HG03103 (cell line): ENCODE measurements at regions not wholly inside any gene's neighbourhood (a gene's known extent, or its start where the extent isn't known, plus 50 kb on each side); places are given as distances from the start of the nearest gene placed in this dataset.
"Not testable (repeated sequence)": the region's sequence is repeated elsewhere in the genome, so short reads cannot be mapped to it uniquely, and the experiment has no call there.

Source experiments
- ATAC-seq: cut with Tn5 transposase; IDR thresholded peaks from one replicate; pipeline ENCODE4 v1.9.1; 2021; ENCODE audit warnings: low read depth; ENCODE audit not compliant: unreplicated experiment

DNA sequence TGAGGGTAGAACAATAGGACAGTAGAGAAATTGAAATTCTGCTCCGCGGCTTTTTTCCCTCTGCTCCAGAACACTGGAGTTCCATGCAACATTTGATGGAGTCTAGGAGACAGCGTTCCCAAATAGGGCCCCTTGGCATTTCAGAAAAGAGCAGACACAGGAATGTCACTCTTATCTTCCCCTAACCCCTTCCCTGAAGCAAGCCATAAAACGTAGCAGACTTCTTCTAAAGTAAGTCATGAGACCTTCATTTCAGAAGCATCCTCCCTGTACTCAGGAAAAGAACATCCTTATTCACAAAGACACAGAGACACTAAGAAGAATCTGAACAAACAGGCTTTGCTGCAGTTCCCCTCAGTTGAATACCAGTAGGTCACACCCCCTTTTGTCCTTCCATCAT, 296.1 kb upstream of the SOX9 start:
- ATAC-seq, result no peak

DNA sequence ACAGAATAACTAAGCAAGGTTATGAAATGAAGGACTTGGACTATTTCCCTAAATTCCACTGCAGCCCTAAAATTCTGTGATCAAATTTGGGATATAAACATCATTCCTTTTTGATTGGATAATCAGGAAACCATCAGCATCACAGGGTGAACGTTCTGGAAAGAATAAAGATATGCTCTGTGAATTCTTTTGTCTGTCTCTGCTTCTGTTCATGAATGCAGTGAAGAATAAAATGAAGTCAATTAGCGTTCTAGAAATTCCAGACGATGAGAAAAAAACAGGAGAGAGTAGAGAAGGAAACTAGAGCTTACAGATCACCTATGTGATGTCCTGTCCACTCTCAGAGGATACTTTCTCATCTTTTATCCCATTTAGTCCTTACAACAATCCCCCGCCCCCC, 295.1 kb upstream of the SOX9 start:
- ATAC-seq, result no peak

GRCh38 chr17:71828182-71828596, 292.6 kb upstream of the SOX9 start:
- no peak for ATAC-seq

GRCh38 chr17:71830866-71831265, 290.0 kb upstream of the SOX9 start:
- ATAC-seq, result no peak

- no peak for ATAC-seq
Observed at GRCh38 chr17:71842986-71843385, 277.8 kb upstream of the SOX9 start.

- ATAC-seq, result no peak
Observed at GRCh38 chr17:71845337-71845736, 275.5 kb upstream of the SOX9 start.

DNA sequence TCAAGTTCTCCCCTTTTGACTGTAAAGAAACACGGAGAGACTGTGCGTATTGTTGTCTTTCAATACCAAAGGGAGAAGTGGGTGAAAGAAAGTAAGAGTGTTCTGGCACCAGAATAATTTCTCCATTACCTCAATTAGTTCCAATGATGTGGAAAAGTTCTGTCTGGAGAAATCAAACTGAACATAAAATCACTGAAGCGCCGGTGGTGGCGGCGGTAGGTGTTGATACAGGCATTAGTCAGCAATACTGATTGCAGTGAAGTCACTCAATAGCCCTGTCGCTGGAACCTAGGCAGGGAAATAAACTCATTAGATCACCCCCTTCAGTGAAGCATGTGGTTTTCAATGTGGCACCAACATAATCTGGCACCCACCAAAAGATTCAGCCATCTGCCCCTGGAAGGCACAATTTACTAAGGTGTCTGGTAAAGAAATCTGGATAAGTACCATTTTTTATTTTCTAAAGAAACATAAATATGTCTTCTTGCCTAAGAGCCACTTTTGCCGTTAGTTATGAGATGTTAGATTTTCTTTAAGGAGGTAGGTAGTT, 274.2 kb upstream of the SOX9 start:
- ATAC-seq, result no peak

DNA sequence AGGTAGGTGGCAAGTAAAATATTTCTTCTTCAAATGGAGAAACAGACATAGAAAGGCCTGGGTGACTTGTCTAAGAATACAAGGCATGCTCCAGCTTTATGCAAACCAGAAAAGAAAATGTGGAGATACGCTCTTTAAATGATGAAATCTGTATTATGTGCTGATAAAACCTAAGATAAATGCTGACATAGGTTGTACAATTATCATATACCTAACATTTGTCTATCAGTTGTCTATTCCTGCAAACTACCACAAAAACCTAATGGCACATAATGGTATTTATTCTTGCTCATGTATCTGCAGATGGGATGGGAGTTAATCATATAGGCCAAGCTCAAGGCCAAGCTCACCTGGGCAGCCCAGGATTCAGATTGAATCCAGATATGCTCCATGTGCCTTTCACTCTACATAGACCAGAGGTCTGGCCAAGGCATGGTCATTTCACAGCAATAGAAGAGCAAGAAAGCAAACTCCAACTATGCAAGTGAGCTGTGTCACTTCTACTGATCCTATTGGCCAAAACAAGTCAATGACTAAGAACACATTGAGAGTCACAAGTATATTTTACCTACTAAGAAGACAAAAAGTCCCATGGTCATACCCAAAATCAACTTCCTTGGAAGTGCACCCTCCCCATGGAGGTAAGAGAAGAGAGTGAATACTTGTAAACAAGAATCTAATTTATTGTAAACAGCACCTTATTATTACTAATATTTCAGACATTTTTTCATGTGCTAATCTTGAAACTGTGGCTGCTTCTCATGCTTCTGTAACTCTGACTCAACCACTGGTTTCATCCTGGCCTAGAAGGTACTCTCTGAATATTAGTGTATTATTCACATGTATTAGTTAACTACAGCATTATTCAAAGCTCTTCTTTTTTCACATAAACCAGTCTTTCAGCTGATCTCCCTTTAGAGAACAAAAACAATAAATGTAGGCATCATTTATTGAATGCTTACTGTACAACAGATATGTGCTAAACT, 270.7 kb upstream of the SOX9 start:
- no peak for ATAC-seq

GRCh38 chr17:71850812-71851211, 270.0 kb upstream of the SOX9 start:
- ATAC-seq, result no peak

DNA sequence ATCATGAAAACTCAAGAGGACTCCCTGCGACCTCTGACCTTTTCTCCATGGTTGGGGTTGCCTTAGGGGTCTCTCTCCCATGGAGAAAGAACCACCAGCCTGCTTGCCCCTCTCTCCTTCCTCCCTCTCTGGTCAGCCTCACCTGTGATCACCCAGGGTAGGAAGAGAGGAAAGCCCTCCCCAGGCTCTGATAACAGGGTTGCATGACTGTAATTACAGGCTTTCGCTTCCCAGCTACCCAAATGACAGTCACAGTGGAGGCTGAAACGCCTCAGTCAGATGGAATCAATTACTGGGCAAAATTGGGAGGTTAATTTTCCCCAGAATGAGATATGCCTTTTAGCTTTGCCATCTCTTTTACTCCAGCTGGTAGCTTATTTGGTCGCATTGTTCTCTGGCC, 265.8 kb upstream of the SOX9 start:
- no peak for ATAC-seq

GRCh38 chr17:71864755-71865154, 256.1 kb upstream of the SOX9 start:
- no peak for ATAC-seq

DNA sequence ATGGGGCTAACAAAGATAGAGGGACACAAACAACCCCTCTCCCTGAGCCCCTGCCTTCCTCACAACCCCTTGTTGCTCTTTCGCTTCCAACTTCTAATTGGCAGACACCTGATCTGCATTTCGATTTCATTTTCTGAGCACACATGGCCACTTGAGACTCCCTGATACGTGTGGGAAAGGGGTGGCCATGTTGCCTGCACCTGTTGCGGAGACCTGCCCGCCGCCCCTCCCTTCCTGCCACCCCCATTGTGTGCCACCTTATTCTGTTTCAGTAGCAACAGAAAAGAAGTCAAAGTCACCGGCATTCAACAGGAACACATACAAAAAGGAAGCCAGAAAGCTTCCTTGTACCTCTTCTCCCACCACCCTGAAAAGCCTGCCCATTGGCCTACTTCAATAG, 254.7 kb upstream of the SOX9 start:
- no peak for ATAC-seq

DNA sequence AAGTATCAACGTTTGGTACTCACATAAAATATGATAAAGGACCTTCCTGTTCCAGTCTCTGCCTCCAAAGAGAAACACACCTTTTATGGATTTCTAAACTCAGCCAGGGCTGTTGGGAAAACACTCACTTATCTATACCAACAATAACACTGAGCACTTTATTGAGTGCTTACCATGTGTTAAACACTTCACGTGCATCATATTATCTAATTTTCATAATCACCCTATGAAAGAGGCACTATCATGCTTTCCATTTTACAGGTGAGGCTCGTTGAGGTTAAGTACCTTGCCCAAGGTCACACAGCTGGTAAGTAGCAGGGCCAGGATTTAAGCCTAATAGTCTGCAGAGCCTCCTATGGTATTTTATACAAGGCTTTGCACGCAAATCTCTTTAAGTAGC, 251.5 kb upstream of the SOX9 start:
- ATAC-seq, result no peak

DNA sequence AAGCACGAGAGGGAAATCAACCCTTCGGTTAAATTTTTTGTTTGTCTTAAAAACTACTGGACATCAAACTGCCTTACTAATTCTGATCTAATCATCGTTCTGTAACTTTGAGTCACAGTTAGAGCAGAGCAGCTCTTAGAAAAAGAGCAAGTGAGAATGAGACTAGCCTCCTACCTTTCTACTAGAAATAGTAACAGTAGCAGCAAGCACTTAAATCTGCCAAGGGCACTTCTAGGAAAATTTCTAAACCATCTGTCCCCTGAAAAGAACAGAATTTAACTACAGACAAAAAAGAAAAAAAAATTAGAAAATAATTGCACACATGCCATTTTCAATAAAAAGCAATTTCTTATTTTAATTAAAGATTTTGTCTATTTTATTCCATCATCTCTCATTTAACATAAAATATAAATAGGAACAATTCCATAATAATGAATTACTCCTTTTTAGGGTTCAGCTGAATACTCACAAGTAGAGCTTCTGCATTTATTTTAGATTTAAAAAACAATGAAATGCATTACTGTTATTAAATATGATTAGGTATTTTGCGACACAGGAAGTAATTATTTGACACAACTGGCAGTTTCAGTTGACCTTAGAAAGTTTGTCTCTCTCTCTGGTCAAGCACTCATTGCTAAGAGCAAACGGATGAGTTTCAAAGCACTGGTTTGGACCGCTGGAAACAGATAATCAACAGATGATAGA, 250.8 kb upstream of the SOX9 start:
- no peak for ATAC-seq

- ATAC-seq, result no peak
Observed at GRCh38 chr17:71870546-71870862, 250.3 kb upstream of the SOX9 start.

GRCh38 chr17:71872843-71873485, 247.9 kb upstream of the SOX9 start:
- ATAC-seq, result no peak

DNA sequence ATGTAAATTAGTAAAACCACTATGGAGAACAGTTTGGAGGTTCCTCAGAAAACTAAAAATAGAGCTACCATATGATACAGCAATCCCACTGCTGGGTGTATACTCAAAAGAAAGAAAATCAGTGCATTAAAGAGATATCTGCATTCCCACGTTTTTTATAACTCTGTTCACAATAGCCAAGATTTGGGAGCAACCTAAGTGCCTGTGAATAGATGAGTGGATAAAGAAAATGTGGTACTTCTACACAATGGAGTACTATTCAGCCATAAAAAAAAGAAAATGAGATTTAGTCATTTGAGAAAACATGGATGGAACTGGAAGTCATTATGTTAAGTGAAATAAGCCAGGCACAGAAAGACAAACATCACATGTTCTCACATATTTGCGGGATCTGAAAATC, 246.0 kb upstream of the SOX9 start:
- ATAC-seq, result not testable (repeated sequence)

DNA sequence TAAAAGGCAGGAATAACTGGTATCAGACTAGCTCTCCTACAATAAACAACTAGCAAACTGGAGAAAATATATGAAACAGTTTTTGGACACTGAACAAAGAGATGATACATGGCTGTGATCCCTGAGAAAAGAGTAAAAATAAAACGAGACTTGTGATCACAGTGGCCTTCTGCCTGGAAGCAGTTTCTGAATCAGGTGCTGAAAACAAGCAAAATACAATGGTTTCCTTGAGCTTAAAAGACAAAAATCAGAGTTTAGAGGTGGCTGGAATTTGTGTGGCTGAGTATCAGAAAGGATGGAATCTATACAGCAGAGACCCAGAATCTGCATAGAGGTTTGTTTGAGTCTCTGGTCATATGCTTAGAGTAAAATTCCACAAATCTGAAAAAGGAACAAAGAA, 242.5 kb upstream of the SOX9 start:
- ATAC-seq, result no peak

DNA sequence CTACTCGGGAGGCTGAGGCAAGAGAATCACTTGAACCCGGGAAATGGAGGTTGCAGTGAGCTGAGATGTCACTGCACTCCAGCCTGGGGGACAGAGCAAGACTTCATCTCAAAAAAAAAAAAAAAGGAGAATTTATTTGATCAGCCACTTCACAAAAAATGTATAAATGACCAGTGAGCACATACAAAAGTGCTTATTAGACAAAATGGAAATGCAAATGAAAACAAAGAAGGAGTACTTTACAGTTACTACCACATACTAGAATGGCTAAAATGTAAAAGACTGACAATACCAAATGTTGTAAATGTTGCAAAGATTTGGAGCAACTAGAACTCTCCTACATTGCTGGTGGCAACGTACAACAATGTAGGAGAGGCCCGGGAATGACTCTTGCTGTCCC, 241.8 kb upstream of the SOX9 start:
- no peak for ATAC-seq

GRCh38 chr17:71881041-71881440, 239.8 kb upstream of the SOX9 start:
- no peak for ATAC-seq

DNA sequence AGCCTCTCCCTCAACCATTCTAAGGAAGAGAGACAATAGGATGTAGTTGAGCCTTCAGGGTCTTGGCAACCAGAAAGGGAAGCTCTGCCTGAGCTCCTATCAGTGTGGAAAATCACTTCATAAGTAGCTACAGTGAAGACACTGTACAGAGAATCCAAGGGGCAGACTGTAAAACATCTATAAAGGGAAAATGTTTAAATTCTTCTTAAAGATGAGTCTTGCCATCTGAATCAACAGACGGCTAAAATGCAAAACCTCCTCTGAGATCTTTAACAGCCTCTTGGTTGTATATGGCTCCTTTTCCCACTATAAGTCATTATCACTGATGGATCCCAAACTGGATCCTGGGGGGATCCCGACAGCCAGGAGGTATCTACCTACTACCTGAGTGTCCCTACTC, 239.2 kb upstream of the SOX9 start:
- no peak for ATAC-seq
